Forelimb muscle (tissue), 1 donor: ENCODE measurements at regions not wholly inside any gene's neighbourhood (a gene's known extent, or its start where the extent isn't known, plus 50 kb on each side); places are given as distances from the start of the nearest gene placed in this dataset.

Experiments used
- DNase-seq: peaks from one replicate; pipeline ENCODE4 v3.0.0-alpha.2; 2013; ENCODE audit warnings: low read depth

DNA sequence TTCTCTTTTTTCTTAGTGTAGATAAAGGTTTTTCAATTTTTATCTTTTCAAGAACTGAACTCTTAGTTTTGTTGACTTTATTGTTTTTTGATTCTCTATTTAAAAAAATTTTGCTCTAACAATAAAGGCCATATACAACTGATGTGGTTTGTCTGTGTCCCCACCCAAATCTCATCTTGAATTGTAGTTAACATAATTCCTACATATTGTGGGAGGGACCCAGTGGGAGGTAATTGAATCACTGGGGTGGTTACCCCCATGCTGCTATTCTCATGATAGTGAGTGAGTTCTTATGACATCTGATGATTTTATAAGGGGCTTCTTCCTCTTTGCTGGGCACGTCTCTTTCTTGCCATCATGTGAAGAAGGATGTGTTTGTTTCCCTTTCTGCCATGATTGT is 199.8 kb downstream of the DHX35 start:
- no peak for DNase-seq

DNA sequence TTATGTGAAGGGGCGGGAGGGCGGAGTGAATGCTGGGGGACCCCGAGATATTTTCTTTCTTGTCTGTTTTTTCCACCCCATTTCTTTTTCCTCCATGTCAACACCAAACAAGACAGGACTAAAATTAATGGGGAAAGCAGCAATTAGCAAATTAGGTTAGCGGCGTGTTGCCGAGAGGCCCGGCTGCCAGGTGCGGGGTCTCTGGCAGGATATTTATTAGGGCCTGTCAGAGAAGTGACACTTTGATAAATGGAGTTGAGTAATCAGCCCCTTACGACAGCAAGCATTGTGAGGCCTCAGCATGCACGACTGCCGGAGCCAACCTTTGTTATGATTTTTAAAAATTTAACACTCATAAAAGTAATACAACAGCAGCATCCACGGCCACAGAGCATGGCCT is 193.8 kb downstream of the DHX35 start:
- DNase-seq = no peak

DNA sequence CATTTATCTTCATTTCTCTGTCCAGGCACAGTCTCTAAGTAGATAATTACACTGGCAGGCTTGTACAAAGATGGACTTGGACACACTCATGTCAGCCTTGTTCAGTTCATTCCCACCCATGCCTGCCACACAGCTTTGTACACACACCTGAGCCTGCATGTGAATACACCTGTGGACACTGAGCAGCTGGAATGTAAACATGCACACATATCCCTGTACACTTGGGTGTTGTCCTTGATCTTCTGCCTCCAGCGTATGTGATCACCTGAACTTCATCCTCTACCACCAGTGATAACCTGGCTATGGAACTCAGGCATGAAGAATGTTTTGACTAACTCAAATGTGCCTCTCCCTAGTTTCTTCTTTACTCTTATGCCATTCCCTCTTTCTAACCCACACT is 190.6 kb downstream of the DHX35 start:
- DNase-seq = no peak

DNA sequence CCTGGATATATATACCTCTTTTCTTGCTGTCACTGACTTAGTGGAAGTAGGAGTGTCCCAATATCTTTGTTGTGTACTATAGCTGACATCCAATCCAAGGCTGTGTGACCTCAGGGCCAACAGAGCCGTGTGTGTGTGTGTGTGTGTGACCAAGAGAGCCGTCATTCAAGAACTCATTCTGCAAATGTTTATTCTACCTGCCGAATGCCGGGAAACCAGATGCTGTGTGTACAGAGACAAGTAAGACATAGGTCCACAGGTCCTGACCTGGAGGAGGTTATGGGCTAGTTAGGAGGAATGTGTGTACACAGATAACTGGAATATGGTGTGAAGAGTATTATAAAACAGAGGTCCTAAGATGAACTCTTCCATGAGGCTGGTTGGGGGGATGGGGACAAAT is 190.0 kb downstream of the DHX35 start:
- DNase-seq = no peak

DNA sequence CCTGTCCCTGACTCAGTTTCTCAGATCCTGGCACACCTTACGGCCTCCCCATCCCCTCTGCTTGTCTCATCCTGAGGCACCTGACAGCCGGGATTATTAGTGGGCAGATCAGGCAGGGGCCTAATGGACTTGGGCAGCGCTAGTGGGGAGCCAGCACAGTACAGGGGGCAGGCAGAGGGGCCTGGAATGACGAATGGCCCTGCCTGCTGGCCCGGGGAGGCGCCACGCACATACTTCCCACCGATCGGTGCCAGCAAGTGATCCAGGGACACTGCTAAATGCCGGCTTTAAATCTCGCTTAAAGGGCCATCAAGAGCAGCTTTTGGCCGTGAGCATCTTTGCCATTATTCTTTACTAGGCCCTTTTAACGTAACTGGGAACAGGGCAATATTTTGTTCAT is 188.4 kb downstream of the DHX35 start:
- no peak for DNase-seq

DNA sequence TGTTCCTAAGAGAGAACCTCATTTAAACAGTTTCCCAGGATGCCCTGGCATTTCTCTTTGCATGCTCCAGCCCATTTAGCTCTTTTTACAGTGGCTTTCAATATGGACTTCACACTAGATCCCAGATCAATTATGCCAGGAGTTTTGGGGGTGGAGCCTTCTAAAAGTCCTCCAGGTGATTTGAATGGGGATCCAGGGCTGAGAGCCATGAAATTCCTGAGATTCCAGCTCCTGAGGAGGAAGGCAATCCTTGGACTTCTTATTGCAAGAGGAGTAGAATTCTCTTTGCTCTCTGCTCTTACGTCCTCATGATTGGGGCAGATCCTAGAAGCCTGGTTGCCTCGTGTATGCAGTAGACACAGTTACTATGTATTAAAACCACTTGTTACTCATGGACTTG is 184.2 kb downstream of the DHX35 start:
- DNase-seq = no peak

DNA sequence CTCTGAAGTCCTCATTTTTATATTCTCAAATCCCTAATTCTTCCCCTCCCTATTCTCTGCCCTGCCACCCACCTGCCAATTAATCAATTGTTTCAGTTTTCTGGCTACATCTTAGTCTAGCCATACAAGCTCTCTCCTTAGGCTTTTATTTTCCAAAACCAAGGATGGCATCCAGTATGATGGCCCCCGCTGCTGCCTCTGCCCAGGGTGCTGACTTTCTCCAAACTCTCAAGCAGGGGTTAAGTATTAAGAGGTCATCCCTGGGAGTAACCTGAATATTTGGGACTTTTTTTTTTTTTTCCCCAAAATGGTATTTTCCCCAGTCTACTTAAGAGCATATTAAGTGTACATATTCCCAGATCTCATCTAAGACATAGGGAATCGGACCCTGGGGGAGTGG is 183.8 kb downstream of the DHX35 start:
- DNase-seq = no peak

DNA sequence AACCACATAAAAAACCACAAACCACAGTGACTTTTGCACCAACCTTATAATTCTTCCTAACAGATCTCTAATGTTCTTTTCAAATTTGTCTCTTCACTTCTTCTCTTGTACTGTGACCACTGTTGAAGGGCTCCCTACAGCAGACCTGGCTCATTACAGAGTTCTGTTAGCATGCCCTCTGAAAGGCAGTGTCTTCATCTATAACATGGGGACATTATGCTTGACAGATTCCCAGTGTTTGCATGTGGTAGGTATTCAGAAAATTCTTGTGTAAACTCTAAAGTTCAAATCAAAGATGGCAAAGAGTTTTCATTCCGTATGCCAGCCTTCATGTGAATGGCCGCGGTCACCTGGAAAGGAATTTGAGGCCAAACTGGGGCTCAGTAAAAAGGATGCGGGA is 182.6 kb downstream of the DHX35 start:
- DNase-seq = no peak

DNA sequence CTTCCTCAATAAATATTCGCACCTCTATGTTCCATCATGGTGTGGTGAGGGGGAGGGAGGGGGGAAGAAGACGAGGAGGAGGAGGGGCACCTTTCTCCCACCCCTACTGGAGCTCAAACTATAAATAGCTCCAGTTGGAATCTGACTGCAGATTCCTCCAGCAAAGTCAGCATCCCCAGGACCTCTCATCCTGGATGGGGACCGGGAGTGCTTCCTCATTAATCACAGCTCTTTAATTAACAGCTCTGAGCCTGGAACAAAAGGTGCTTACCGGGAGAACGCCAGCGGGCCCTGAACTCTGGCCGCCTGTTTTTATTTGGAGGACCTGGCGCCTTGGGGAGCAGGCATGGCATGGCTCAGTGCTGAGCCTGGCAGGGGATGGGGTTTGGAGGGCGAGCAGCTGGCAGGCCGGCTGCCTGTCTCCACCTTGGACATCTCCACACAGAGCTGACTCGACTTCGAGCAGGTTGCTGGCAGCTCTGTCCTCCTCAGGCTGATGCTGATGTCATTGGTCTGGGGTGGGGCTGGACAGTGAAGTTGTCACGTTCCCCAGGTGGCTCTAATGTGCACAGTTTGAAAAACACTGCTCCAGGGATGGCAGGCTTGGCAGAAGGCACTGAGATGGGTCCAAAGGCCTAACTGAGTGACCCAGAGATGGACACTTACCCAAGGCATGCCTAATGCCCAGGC is 180.4 kb downstream of the DHX35 start:
- DNase-seq = no peak

DNA sequence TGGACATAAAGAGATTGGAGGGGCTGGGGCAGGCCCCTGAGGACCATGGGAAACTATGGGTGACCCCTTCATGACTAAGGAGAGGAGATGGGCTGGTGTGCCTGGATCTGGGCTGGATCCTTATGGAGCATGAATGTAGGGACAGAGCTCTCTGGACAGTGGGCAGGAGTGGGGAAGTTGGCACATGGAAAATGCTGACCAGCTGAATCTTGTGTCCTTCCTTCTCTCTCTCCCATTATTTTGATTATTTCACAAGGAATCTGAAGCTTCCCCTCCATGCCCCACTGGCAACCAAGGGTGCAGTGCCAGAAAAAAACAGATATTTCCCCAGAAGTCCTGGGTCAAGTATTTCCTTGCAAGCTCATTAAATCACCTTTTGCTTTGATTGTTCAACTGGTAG is 175.2 kb downstream of the DHX35 start:
- no peak for DNase-seq

DNA sequence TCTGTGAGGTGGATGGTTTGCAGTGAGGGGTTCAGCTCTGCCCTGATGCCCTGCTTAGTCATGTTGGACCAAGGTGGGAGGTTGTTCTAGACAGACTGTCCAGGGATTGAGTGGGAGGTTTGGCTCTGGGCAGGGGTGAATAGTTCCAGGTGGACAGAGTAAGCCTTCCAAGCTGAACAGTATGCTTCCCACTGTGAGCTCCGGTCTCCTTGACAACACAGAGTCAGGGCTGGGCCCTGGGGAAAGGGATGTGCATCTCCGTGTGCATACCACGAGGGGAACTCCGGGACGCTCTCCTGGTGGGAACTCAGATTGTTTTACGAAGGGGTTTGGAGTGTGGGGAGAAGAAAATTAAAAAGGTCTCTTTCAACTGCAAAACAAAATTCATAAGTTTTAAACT is 174.7 kb downstream of the DHX35 start:
- DNase-seq = no peak

DNA sequence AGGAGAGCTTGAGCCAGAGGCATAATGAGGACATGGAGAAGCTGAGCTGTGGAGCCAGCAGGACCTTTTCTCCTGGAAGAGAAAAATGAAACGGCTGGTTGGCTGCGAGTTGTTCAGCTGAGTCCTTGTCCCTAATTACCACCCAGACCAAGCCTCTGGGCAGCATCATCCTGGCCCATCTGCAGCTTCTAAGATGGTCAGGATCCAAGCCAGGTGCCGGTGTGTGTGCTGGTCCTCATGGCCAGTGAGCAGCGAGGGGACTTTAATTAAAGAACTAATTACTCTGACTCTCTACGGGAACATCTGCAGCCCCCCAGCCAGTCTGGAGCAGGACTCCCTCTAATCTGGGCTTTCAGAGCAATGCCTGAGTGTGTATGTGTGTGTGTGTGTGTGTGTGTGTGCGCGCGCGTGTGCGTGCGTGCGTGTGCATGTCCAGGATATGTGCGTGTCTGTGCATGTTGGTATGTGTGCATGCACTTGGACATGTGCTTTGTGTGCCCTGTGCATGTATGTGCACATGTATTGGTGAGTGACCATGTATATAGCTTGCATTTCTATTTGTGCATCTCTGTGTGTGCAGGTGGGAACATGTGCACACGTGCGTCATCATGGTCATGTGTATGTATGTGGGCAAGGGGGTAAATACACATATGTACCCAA is 173.9 kb downstream of the DHX35 start:
- DNase-seq = no peak

DNA sequence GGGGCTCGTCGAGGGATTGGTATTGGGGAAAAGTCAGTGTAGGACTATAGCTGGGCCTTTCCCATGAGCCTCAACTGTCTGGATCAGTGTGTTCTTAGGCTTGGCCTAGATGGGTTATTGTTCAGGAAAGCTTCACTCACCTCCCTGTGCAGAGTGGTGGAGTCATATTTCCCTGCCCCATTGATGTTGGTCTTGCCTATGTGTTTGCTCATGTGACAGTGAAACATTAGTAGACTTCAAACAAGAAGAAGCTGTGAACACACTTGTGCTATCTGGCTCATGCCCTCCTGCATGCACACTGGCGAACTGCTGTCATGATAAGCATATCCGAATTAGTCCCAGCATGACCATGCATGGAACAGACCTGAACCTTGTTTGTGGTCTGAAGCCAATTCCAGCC is 171.1 kb downstream of the DHX35 start:
- DNase-seq = no peak

DNA sequence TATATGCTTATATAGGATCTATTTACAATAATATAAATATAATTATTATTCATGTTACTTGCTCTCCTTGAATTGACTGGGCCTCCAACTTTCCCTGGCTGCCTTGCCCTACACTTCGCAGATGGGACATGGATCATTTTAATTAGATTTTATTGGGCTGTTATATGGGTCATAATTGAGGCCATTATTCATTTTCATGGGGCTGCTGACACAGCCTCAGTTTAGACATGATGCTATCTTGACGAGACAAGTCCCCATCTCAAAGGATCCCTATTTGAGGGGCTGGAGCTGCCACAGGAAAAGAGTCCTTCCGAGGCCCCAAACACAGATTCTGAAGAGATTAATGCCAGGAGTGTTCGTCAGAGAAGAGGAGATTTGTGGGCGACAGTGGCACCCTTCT is 170.4 kb downstream of the DHX35 start:
- no peak for DNase-seq

DNA sequence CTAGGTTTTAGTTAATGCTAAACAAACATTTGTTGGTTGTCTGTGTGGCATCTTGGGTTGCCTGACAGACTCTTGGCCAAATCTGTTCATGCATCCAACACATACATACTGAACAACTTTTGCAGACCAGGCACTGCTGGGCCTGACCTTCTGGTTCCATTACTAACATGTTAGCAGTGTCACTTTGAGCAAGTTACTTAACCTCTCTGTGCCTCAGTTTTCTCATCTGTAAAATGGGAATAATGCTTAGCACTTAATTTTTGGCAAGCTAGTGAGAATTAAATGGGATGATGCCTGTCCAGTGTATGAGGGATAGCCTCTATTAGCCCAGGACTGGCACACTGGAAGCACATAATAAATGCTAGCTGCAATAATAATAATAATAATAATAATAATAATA is 169.9 kb downstream of the DHX35 start:
- no peak for DNase-seq

DNA sequence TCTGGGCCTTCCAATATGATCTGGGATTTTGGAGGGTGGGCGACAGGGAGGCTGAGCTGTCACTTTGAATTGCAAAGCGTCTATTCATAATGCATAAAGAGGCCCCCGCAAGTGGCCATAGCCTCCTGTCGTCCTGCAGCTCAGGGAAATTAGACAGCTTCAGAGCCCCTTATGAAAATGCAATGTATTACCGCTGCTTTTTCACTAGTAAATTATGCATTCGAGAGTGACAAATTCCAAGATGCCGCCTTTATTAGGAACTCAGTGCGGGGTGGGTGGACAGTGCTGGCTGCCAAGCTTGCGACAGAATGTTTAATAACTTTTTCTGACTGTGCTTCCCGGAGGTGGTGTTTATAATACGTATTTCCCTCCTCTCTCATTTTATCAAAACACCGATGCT is 168.5 kb downstream of the DHX35 start:
- DNase-seq = no peak

DNA sequence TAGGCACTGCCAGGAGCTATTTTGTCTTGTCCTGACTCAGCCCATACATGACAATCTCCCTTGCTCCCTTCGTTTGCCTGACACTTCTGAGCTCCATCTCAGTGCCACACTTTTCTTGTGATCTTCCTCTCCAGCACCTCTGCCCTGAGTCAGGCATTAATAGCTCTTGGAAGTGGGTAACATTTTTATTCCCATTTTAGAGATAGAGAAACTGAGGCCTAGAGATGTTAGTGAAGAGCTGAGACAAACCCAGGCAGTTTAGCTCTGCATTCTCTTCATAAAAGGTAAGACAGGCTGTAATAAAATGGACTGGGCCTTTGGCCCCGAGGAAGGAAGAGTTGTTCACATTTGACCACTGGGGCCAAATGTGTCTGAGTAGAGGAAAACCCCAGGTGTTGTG is 167.4 kb downstream of the DHX35 start:
- no peak for DNase-seq

DNA sequence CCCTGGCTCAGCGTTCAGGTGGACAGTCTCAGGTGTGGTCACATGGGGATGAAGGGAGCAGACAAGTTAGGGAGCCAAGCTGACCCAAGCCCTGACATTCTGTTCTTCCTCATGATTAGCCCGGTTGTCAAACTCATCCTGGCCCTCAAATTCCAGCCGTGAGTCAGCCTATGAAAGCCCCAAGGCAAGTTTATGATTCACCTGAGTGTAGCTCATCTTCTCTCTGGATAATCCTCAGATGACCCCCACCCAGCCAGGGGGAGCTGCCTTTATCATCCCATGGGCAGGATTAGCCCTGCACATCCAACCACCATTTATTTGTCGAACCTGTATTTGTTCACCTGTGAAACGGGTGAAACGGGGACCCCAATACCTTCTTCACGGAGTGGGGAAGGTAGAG is 161.9 kb downstream of the DHX35 start:
- no peak for DNase-seq

DNA sequence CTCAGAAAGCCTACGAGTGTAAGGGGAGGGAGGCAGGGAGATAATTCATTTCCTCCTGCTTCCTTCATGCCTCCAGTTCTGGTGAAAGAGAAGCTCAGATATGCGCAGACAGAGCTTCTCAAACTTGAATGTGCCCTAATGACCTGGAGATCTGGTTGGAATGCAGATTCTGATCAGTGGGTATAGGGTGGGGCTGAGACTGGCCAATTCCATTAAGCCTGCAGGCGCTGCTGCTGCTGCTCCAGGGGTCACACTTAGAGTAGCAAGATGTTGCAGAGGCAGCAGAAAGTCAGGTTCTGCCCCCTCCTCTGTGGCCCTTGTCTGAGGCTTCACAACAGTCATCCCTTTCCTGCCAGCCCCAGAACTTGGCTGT is 161.0 kb downstream of the DHX35 start:
- DNase-seq = no peak

DNA sequence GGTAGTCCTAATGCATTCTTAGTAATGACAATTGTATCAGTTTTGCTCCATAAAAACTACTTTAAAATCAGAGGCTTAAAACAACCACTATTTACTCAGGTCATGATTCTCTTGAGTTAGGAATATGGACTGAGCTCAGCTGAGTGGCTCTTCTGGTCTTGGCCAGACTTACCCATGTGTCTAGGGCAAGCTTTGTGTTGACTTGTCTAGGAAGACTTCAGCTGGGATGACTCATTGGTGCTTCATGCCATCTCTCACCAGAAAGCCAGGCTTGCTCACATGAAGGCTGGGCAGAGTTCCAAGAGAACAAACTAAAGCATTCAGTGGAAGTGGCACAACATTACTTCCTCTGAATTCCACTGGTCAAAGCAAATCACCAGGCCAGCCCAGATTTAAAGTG is 155.3 kb downstream of the DHX35 start:
- DNase-seq = no peak

DNA sequence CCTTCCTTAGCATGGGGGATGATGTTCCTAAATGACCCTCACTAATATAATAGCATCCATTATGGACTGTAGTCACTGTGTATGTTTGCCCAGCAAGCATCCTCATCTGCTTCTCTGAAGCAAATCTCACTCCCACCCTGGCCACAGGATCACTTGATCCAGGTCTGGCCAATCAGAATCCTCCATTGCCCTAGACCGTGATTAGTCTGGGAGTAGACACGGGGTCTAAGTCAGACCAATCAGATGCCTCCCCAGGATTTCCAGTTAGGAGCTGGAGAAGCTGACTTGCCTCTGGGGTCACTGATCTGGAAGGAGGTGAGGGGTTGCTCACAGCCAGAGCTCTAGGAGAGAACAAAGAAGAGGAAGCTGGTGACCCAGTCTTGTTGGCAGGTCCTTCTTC is 153.9 kb downstream of the DHX35 start:
- DNase-seq = no peak

DNA sequence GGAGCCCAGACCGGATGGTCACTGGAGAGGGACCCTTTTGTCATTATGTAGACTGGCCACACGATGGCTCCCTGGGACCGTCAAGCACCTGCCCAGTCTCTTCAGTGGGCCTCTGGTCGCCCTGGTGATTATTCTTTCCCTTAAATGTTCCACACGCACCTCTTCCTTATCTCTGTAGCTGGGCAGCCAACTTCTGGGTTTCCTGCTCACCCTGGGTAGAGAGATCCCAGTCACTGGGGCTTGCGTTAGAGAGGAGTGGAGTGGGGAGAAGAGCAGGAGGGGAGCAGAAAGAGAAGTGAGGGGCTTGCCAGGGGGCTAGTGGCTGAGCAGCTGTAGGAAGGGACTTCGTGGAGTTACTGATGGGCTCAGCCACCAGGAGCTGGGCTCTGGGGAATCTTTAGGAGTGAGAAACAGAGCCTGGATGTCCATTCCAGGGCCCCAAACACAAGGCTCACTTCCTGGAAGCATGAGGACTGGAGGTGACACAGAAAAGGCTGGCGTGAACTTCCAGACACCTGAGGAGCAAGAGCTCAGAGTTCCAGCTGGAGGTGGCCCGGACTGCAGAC is 150.1 kb downstream of the DHX35 start:
- no peak for DNase-seq

DNA sequence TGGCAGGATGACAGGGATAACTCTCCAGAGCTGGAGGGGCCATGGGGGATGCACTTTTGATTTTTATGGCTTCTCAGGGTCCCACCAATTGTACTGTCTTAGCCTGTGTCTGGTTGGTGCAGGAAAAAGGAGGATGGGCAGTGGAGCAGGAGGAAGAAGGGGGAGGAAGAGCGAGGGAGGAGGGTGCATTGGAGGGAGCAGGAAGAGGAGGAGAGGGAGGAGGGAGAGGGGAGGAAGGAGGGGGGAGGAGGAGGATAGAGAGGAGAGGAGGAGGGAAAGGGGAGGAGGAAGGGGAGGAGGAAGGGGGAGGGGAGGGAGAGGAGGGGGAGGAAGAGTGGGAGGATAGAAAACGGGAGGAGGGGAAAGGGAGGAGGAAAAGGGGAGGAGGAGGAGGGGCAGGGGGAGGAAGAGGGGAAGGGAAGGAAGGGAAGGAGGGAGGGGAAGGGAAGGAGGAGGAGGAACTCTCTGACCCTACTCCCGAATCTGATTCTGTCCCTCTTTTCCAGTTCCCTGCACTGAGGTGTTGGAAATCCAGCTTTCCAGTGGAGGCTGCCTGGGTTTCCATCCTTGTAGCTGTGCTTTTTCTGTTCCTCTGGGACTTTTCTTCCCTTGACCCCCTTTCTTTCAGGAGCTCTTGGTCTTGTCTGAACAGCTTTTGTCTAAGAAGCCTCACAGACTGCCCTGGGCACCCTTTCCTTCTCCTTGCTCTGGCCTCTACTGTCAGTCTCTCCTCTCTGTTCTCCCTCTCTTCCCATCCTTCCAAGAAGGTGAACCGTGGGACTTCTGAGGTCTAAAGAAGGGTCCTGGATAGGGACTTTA is 149.4 kb downstream of the DHX35 start:
- no peak for DNase-seq
